ENCODE measurements at regions not wholly inside any gene's neighbourhood (a gene's known extent, or its start where the extent isn't known, plus 50 kb on each side); places are given as distances from the start of the nearest gene placed in this dataset.

GRCh38 chr19:30170081-30170480 is 202.1 kb upstream of the ZNF536 start:
- no TSS peak for BruUV-seq (replicated peaks)
- H3K9ac ChIP-seq (ENCODE audit: low read depth, low read length) = no peak overlapping the region
- H4K91ac ChIP-seq (ENCODE audit: insufficient read depth, low read depth, low read length) = no peak overlapping the region
- no peak overlapping the region for H3K27ac ChIP-seq (ENCODE audit: insufficient read depth, low read length)
- no peaks in the 10 kb centered on the region for H3K9me1 ChIP-seq (ENCODE audit: insufficient read depth, low read length)
- H3K14ac ChIP-seq (replicated peaks; ENCODE audit: low read depth, low read length) = no peak overlapping the region
- dilution Hi-C loops (cut with HindIII; ENCODE audit: low sequenced_read_pairs, unreplicated experiment) (no loop called here), intact Hi-C loops (cut with micrococcal nuclease) (no loop called here), in situ Hi-C loops (cut with MboI; ENCODE audit: low sequenced_read_pairs) (no loop called here)
- no peak overlapping the region for H2BK120ac ChIP-seq (ENCODE audit: low read depth, low read length)
- no peaks in the 10 kb centered on the region for H3K36me3 ChIP-seq (ENCODE audit: control insufficient read depth, insufficient read depth, low read length)
- WGBS, 2 experiments (ENCODE audit: extremely low coverage in 2 of 2, insufficient read length in 1 of 2) = 81% methylated on average over 6 of the region's 7 CpGs; no CpG with 5 or more reads in 1 of the 2 experiments
- ATAC-seq (ENCODE audit: low read depth) (no peak), DNase-seq (no peak)
- no peaks in the 10 kb centered on the region for H3K79me1 ChIP-seq (ENCODE audit: low read depth in 1 of 2, low read length in 2 of 2)
- no peak overlapping the region for H3K18ac ChIP-seq (ENCODE audit: low read depth, low read length)
- no peak overlapping the region for H4K8ac ChIP-seq (ENCODE audit: low read depth in 2 of 2, low read length in 2 of 2)
- H3K4me3 ChIP-seq (ENCODE audit: insufficient read depth, low read depth, low read length) = no peak overlapping the region
- no peaks in the 10 kb centered on the region for H3K4me1 ChIP-seq (ENCODE audit: control insufficient read depth, insufficient read depth, low read length)
- H4K5ac ChIP-seq (ENCODE audit: low read depth, low read length) = no peak overlapping the region
- H2BK20ac ChIP-seq (ENCODE audit: low read depth, low read length) = no peak overlapping the region
- H2AK5ac ChIP-seq (ENCODE audit: low read depth, low read length) = no peak overlapping the region
- no peak overlapping the region for H2BK5ac ChIP-seq (ENCODE audit: low read depth, low read length, poor library complexity, severe bottlenecking)
- no peak overlapping the region for H3K23ac ChIP-seq (ENCODE audit: low read depth, low read length)
- H3K4ac ChIP-seq (ENCODE audit: low read depth, low read length) = no peak overlapping the region
- H2BK15ac ChIP-seq (ENCODE audit: low read depth, low read length) = no peak overlapping the region
- ChIA-PET POLR2A (ENCODE audit: unreplicated experiment) (no interaction called here), CTCF (no interaction called here)
- no peaks in the 10 kb centered on the region for H4K20me1 ChIP-seq (ENCODE audit: insufficient read depth, low read length)
- no peak overlapping the region for H2AFZ ChIP-seq (replicated peaks; ENCODE audit: low read length, poor library complexity)
- H3K9me3 ChIP-seq (ENCODE audit: control insufficient read depth, insufficient read depth, low read length) = peaks cover 49% of the 10 kb centered on the region
- no peak overlapping the region for H3K56ac ChIP-seq (ENCODE audit: extremely low read depth, insufficient read depth, low read length)
- TF ChIP-seq ELK1 (IDR thresholded peaks at IDR 0.05; ENCODE audit: borderline replicate concordance, low read depth, low read length) (no peak), MXI1 (IDR thresholded peaks at IDR 0.05; ENCODE audit: borderline replicate concordance, low read depth, low read length) (no peak), MAFK (IDR thresholded peaks at IDR 0.05; ENCODE audit: low read depth, low read length) (no peak), MAZ (IDR thresholded peaks at IDR 0.05; ENCODE audit: borderline replicate concordance, low read depth, low read length) (no peak), BHLHE40 (IDR thresholded peaks at IDR 0.05; ENCODE audit: low read depth, low read length) (no peak), RFX5 (IDR thresholded peaks at IDR 0.05; ENCODE audit: low read depth, low read length) (no peak), POLR2A (IDR thresholded peaks at IDR 0.05; ENCODE audit: low read depth, low read length) (no peak), CEBPB (IDR thresholded peaks at IDR 0.05; ENCODE audit: low read depth, low read length) (no peak), SMC3 (IDR thresholded peaks at IDR 0.05; ENCODE audit: low read depth, low read length) (no peak), CHD1 (IDR thresholded peaks at IDR 0.05; ENCODE audit: low read depth, low read length) (no peak), USF2 (IDR thresholded peaks at IDR 0.05; ENCODE audit: low read depth, low read length) (no peak), FOS (IDR thresholded peaks at IDR 0.05; ENCODE audit: low read depth, low read length) (no peak), RAD21 (IDR thresholded peaks at IDR 0.05; ENCODE audit: low read length) (no peak), NFE2L2 (IDR thresholded peaks at IDR 0.05; ENCODE audit: low read depth, low read length) (no peak), CTCF (conservative IDR thresholded peaks at IDR 0.05; ENCODE audit: low read depth, low read length) (no peak), RCOR1 (IDR thresholded peaks at IDR 0.05; ENCODE audit: insufficient replicate concordance, low read length) (no peak)
- no peaks in the 10 kb centered on the region for H3K27me3 ChIP-seq (ENCODE audit: control insufficient read depth, insufficient read depth, low read length)
- H2AK9ac ChIP-seq (replicated peaks; ENCODE audit: low read depth, low read length, poor library complexity) = peak overlapping the region; percentile 24
- no peak overlapping the region for H3K4me2 ChIP-seq (ENCODE audit: low read depth, low read length)

Measured in IMR-90 (cell line).